Dedifferentiated amniotic fluid mesenchymal stem cell (primary cell): ENCODE measurements at regions not wholly inside any gene's neighbourhood (a gene's known extent, or its start where the extent isn't known, plus 50 kb on each side); places are given as distances from the start of the nearest gene placed in this dataset.
"Not testable (repeated sequence)": the region's sequence is repeated elsewhere in the genome, so short reads cannot be mapped to it uniquely, and the experiment has no call there.

Source experiments
- DNase-seq: peaks from one replicate; pipeline ENCODE4 v3.0.0-alpha.2; 2016; ENCODE audit errors: extremely low spot score

DNA sequence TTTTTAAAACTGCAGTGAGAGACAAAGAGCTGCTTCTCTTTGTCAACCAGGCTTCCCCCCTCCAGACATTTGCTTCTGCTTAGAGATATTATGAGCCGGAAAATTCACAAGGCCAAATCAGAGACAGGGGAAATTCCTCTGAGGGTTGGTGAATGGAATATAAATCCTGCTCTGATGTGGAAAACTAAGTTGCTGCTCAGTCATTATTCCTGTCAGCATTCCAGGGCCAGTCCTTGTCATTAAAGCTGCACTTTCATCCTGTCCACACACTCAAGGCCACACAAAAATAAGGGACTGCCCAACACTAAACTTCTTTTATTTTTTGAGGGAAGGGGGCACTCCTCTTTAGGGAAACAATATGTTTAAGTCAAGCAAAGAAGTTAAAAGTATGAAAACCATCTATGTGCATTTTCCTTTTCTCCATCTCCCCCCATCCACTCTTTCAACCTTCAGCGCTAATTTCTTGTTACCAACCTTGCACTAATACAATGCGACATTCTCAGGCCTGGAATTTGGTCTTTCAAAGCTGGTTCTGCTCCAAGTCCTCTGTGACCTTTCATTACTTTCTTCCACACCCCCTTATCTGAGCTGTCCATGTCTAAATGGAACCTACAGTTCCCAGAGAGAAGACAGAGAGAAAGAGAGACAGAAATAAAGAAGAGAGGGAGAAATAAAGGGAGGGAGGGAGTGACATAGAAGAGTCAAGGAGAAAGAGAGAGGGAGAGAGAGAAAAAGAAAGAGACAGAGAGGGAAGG lies 118.9 kb upstream of the S1PR3 start:
- no peak for DNase-seq

DNA sequence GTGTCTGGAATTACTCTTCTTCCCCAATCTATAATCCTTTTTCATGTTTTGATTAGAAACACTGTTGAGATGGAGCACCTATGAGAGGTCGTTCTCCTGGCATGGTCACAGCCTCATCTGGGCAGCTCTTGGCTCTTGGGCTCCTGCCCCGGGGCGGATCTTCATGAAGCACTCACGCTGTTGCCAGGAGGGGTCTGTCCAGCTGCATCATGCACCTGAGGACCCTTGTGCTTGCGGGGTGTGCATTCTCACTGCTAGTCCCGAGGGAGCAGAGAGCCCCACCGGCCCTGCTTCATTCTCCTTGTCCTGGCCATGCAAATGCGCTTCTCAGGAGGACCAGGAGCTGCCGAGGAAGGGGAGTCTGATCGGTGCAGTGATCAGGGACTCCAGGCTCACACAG lies 117.6 kb upstream of the S1PR3 start:
- DNase-seq: no peak

- DNase-seq: peak; percentile 17
Measured at GRCh38 chr9:88874391-88874790, 116.9 kb upstream of the S1PR3 start.

DNA sequence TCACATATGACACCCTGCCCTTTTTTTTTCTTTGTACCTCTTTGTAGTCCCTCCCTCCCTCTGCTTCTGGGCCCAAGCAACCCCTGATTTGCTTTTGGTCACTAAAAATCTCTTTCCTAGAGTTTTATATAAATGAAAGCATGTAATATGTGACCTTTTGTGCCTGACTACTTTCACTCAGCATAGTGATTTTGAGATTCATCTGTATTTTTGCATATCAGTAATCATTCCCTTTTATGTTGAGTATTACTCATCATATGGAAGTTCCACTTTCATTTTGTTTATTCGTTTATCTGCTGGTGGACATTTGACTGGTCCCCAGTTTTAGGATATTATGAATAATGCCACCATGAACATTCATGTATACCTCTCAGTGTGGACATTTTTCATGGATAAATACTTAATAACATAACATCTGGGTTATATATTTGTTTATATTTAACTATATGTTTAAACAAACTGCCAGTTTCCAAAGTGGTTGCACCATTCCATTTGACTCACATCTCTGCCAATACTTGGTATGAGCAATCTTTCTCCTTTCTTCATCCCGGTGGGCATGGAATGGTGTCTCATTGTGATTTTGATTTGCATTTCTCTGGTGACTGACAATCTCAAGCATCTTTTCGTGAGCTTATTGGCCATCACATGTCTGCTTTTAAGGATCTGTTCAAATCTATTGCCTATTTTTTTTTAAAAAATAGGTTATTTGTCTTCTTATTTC lies 115.7 kb upstream of the S1PR3 start:
- DNase-seq: no peak

DNA sequence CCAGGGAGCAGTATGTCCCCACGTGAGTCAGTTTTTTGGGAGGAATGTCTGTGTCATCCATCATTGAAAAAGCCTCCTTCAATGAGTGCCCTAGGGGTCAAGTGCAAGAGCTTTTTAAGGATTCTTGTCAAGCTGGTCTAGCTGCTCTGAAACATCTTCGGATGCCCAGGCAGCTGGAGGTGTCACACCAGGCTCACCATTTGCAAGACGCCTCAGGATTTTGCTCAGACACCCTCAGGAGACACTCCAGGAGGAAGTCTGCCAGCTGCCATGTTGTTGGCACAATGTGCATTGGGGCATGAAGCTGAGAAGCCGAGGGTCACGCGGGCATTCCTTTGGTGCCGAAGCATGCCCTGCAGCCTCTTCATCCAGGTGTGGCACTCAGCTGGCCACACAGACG lies 111.1 kb upstream of the S1PR3 start:
- no peak for DNase-seq

GRCh38 chr9:88884291-88884690 lies 107.0 kb upstream of the S1PR3 start:
- not testable (repeated sequence) for DNase-seq

DNA sequence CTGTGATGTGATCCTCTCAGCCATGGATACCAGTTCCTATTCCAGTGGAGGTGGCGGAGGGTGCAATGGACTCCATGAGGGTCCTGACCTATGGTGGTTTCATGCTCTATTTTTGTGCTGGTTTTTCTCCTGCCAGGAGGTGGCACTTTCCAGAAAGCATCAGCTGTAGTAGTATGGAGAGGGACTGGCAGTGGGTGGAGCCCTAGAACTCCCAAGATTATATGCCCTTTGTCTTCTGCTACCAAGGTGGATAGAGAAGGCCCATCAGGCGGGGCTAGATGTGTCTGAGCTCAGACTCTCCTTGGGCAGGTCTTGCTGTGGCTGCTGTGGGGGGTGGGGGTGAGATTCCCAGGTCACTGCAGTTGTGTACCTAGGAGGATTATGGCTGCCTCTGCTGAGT lies 104.5 kb upstream of the S1PR3 start:
- not testable (repeated sequence) for DNase-seq

- DNase-seq: no peak
Measured at GRCh38 chr9:88889386-88889785, 101.9 kb upstream of the S1PR3 start.

- no peak for DNase-seq
Measured at GRCh38 chr9:88890546-88890945, 100.7 kb upstream of the S1PR3 start.

DNA sequence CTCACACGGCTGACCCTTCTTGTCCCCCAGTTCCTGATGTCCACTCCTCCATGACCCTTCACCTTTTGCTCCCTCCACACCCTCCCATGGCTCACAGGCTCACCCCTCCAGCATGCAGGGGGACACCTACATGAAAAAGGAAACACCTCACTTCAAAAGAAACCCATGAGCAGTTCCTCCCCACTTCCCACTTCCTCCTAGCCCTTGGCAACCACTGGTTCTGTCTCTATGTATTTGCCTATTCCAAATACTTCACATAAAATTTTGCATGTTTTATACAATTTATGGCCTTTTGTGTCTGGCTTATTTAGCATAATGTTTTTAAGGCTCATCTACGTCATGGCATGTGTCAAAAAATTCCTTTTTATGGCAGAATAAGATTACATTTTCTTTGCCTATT lies 100.2 kb upstream of the S1PR3 start:
- DNase-seq: no peak

DNA sequence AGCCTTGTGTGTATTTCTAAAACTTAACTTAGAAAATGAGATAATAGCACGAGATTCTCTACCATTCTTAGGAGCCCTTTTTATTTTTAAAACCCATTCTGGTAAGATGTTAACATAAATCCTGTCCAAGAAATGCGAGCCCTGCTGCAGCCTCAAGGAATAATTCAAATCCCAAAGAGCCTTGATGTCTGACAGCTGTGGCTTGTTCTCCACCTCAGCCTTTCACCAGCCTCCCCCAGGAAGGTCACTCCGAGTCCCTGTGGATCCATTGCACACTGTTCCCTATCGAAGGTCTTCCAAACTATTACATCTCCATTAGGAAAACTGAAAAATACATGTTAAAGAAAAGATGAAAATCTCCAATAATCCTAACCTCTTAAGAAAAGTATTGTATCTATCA lies 98.5 kb upstream of the S1PR3 start:
- DNase-seq: no peak

GRCh38 chr9:88897081-88897480 lies 94.2 kb upstream of the S1PR3 start:
- DNase-seq: no peak

DNA sequence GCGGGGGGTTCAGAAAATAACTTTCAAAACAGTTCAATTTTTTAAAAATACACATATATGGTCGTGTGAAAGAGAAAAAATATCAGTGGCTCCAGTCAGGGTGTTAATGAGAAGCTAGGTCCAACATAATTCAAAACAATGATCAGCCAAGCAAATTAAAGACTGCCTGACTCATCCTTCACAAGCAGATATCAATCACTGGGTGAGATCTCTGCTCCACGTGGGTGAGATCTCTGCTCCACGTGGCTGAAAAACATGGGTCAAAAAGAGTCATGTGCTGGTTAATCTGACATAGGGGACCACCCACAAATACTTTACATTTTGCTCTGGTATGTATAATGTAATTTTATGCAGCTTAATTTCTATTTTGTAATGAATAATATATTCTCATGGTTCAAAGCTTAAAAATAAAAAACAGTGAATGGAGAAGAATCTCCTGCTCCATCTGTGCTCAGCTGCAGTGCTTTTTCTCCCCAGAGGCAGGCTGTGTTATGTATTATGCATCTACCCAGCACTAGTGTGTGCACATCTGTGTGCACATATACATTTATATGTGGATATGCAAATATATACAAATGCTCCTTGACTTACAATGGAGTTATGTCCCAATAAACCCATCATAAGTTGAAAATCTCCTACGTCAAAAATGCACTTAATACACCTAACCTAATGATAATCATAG lies 93.1 kb upstream of the S1PR3 start:
- DNase-seq: no peak

DNA sequence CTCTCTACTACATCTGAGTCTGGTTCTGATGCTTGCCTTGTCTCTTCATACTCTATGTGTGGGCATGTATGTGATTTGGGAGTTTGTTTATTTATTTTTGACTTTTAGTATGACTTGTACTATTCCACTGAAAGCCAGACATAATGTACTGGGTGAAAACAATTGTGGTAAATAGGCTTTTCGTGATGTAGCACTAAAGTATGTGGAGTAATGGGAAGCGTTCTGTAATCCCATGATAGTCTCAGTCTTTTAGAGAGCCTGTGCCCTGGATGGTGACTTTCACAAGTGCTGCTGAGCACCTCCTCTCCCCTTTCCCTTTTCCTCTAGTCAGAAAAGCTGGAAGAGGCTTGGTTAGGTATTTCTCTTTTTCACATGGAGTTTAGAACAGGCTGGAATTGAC lies 85.8 kb upstream of the S1PR3 start:
- DNase-seq: peak; percentile 18

DNA sequence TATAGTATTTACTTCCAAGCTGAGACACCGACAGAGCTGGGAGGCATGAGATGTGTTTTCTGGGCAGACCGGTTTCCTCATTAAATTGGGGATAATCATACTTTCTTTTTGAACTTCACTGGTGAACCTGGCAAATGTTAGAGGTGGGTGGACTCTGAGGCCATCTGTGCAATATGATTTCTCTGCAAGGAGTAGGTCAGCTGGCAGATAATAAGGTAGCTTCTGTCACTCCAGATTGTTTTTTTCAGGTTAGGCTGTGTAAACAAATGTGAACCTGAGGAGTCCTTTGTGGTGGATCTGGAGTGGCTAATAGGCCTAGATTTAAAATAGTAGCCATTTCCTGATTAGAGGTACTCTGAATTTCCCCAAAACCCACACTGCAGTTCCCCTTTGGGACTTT lies 75.4 kb upstream of the S1PR3 start:
- no peak for DNase-seq

DNA sequence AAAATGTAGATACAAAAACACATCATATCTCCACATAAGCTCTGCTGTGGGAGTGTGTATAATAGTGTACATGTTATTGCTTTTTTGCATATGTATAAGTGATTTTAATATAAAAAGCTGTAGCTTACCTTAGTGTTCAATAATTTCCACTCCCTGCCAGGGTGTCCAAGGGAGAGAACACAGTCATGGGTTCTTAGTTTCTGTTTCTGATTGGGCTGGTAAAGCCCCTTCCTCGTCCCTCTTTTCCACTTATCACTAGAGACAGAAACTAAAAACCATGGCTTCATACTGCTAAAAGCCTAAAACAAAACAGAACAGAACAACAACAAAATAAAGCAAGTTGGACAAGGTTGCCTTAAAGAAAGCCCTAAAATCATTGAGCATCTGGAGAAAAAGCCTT lies 74.4 kb upstream of the S1PR3 start:
- no peak for DNase-seq

- no peak for DNase-seq
Measured at GRCh38 chr9:88917375-88917774, 73.9 kb upstream of the S1PR3 start.

DNA sequence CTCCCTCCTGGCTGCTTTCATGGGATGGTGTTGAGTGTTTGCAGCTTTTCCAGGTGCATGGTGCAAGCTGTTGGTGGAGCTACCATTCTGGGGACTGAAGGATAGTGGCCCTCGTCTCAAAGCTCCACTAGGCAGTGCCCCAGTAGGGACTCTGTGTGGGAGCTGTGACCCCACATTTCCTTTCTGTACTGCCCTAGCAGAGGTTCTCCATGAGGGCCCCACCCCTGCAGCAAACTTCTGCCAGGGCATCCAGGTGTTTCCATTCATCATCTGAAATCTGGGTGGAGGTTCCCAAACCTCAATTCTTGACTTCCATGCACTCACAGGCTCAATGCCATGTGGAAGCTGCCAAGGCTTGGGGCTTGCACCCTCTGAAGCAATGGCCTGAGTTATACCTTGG lies 72.7 kb upstream of the S1PR3 start:
- not testable (repeated sequence) for DNase-seq

GRCh38 chr9:88920645-88921044 lies 70.6 kb upstream of the S1PR3 start:
- no peak for DNase-seq

GRCh38 chr9:88922091-88922490 lies 69.2 kb upstream of the S1PR3 start:
- no peak for DNase-seq

DNA sequence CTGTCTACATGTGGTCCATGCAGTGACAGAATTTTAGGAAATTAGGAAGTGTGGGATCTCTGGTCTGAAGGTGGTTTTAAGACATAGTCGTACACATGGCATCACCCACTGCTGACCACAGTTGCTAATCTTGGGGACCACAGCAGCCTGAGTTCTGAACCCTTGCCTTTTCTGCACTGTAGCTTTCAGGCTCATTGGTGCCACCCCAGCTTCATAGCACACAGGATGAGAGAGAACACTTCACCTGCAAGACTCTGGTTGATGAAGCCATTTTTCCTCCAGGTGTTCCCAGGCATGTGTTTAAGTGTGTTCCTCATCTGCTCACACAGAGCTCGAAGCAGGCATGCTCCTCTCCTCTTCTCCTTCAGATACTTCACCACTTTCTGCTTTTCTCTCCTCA lies 68.2 kb upstream of the S1PR3 start:
- DNase-seq: no peak

GRCh38 chr9:88923653-88924288 lies 67.5 kb upstream of the S1PR3 start:
- DNase-seq: no peak
